ENCODE measurements at regions not wholly inside any gene's neighbourhood (a gene's known extent, or its start where the extent isn't known, plus 50 kb on each side); places are given as distances from the start of the nearest gene placed in this dataset.

DNA sequence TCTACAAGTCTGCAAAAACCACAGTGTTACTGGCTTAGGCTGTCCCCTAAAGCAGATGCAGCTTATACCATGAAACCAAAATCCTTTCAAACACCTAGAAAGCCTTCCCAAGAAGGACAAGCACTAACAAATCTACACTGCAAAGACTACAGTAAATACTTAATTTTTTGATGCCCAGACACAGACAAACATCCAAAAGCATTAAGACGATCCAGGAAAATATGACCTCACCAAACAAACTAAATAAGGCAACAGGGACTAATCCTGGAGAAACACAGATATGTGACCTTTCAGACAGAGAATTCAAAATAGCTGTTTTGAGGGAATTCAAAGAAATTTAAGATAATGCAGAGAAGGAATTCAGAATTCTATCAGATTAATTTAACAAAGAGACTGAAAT is 423.5 kb downstream of the COL12A1 start (continued):
- TF ChIP-seq, protein P1, sequence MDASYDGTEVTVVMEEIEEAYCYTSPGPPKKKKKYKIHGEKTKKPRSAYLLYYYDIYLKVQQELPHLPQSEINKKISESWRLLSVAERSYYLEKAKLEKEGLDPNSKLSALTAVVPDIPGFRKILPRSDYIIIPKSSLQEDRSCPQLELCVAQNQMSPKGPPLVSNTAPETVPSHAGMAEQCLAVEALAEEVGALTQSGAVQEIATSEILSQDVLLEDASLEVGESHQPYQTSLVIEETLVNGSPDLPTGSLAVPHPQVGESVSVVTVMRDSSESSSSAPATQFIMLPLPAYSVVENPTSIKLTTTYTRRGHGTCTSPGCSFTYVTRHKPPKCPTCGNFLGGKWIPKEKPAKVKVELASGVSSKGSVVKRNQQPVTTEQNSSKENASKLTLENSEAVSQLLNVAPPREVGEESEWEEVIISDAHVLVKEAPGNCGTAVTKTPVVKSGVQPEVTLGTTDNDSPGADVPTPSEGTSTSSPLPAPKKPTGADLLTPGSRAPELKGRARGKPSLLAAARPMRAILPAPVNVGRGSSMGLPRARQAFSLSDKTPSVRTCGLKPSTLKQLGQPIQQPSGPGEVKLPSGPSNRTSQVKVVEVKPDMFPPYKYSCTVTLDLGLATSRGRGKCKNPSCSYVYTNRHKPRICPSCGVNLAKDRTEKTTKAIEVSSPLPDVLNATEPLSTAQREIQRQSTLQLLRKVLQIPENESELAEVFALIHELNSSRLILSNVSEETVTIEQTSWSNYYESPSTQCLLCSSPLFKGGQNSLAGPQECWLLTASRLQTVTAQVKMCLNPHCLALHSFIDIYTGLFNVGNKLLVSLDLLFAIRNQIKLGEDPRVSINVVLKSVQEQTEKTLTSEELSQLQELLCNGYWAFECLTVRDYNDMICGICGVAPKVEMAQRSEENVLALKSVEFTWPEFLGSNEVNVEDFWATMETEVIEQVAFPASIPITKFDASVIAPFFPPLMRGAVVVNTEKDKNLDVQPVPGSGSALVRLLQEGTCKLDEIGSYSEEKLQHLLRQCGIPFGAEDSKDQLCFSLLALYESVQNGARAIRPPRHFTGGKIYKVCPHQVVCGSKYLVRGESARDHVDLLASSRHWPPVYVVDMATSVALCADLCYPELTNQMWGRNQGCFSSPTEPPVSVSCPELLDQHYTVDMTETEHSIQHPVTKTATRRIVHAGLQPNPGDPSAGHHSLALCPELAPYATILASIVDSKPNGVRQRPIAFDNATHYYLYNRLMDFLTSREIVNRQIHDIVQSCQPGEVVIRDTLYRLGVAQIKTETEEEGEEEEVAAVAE (CRISPR knock-in tag; IDR thresholded peaks at IDR 0.05; ENCODE audit: borderline replicate concordance): no peak
- TF ChIP-seq HIVEP1 (CRISPR knock-in tag; IDR thresholded peaks at IDR 0.05) (no peak), ZNF337 (CRISPR knock-in tag; IDR thresholded peaks at IDR 0.05; ENCODE audit: borderline replicate concordance, low read depth) (no peak)

DNA sequence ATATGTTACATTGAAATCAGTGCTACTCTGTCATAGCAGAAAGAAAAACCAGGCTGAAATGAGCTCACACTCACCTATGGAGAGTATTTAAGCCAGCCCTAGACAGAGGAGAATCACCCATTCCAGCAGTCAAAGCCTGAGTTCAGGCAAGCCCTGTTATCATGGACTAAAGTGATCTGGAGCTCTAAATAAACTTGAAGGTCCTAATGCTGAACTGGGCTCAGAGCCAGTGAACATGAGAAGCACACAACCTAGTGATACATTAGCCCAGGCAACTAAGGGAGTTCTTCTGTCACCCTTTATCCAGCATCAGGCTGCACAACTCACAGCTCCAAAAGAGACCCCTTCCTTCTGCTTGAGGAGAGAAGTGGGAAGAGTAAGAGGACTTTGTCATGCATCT is 425.0 kb downstream of the COL12A1 start:
- Histone ChIP-seq H3K4me1 (ENCODE audit: insufficient read depth, low read length) (no peaks in the 10 kb centered on the region), H4K20me1 (ENCODE audit: insufficient read depth, low read length) (no peaks in the 10 kb centered on the region), H3K4me3 (replicated peaks in 1 of 3; ENCODE audit: insufficient read depth in 1 of 3, low read depth in 2 of 3, low read length in 3 of 3) (no peak overlapping the region), H3K27me3 (ENCODE audit: control insufficient read depth in 1 of 2, insufficient read depth in 2 of 2, low read length in 2 of 2) (no peaks in the 10 kb centered on the region; a peak in 1 of 5 replicates), H3K79me2 (ENCODE audit: insufficient read depth, low read length) (no peaks in the 10 kb centered on the region), H3K36me3 (replicated peaks in 1 of 2; ENCODE audit: control insufficient read depth in 1 of 2, insufficient read depth in 2 of 2, low read length in 2 of 2) (no peaks in the 10 kb centered on the region), H2AFZ (ENCODE audit: low read length) (no peak overlapping the region), H3K9ac (ENCODE audit: insufficient read depth, low read depth, low read length) (no peak overlapping the region), H3K4me2 (ENCODE audit: low read depth, low read length) (no peak overlapping the region), H3K27ac (ENCODE audit: extremely low read length, insufficient read depth, low read length) (no peak overlapping the region), H3K9me3 (ENCODE audit: low read length) (no peaks in the 10 kb centered on the region)
- POLR2A ChIA-PET: no interaction called here
- no peak for DNase-seq (ENCODE audit: low spot score)
- intact Hi-C loops (cut with micrococcal nuclease; ENCODE audit: unreplicated experiment): no loop called here
- FAIRE-seq: no peak
- in situ Hi-C loops (cut with HindIII; ENCODE audit: extremely low pct_ligation_motif_present, low pct_unique_long_range_greater_than_20kb): no loop called here
- no TSS peak for BruUV-seq (replicated peaks)
- no peak for ATAC-seq
- CTCF ChIA-PET (ENCODE audit: low intra/inter-chr PET ratio, low total read pairs): no interaction called here
- no peak for TF ChIP-seq GATAD1 (CRISPR knock-in tag; IDR thresholded peaks at IDR 0.05)
- TF ChIP-seq ZNF543 (CRISPR knock-in tag; IDR thresholded peaks at IDR 0.05): no peak
- TF ChIP-seq, protein P2, sequence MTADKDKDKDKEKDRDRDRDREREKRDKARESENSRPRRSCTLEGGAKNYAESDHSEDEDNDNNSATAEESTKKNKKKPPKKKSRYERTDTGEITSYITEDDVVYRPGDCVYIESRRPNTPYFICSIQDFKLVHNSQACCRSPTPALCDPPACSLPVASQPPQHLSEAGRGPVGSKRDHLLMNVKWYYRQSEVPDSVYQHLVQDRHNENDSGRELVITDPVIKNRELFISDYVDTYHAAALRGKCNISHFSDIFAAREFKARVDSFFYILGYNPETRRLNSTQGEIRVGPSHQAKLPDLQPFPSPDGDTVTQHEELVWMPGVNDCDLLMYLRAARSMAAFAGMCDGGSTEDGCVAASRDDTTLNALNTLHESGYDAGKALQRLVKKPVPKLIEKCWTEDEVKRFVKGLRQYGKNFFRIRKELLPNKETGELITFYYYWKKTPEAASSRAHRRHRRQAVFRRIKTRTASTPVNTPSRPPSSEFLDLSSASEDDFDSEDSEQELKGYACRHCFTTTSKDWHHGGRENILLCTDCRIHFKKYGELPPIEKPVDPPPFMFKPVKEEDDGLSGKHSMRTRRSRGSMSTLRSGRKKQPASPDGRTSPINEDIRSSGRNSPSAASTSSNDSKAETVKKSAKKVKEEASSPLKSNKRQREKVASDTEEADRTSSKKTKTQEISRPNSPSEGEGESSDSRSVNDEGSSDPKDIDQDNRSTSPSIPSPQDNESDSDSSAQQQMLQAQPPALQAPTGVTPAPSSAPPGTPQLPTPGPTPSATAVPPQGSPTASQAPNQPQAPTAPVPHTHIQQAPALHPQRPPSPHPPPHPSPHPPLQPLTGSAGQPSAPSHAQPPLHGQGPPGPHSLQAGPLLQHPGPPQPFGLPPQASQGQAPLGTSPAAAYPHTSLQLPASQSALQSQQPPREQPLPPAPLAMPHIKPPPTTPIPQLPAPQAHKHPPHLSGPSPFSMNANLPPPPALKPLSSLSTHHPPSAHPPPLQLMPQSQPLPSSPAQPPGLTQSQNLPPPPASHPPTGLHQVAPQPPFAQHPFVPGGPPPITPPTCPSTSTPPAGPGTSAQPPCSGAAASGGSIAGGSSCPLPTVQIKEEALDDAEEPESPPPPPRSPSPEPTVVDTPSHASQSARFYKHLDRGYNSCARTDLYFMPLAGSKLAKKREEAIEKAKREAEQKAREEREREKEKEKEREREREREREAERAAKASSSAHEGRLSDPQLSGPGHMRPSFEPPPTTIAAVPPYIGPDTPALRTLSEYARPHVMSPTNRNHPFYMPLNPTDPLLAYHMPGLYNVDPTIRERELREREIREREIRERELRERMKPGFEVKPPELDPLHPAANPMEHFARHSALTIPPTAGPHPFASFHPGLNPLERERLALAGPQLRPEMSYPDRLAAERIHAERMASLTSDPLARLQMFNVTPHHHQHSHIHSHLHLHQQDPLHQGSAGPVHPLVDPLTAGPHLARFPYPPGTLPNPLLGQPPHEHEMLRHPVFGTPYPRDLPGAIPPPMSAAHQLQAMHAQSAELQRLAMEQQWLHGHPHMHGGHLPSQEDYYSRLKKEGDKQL (CRISPR knock-in tag; IDR thresholded peaks at IDR 0.05; ENCODE audit: low read depth): no peak
- TF ChIP-seq, protein P3, sequence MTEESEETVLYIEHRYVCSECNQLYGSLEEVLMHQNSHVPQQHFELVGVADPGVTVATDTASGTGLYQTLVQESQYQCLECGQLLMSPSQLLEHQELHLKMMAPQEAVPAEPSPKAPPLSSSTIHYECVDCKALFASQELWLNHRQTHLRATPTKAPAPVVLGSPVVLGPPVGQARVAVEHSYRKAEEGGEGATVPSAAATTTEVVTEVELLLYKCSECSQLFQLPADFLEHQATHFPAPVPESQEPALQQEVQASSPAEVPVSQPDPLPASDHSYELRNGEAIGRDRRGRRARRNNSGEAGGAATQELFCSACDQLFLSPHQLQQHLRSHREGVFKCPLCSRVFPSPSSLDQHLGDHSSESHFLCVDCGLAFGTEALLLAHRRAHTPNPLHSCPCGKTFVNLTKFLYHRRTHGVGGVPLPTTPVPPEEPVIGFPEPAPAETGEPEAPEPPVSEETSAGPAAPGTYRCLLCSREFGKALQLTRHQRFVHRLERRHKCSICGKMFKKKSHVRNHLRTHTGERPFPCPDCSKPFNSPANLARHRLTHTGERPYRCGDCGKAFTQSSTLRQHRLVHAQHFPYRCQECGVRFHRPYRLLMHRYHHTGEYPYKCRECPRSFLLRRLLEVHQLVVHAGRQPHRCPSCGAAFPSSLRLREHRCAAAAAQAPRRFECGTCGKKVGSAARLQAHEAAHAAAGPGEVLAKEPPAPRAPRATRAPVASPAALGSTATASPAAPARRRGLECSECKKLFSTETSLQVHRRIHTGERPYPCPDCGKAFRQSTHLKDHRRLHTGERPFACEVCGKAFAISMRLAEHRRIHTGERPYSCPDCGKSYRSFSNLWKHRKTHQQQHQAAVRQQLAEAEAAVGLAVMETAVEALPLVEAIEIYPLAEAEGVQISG (CRISPR knock-in tag; IDR thresholded peaks at IDR 0.05): no peak
- no peak for TF ChIP-seq ZNF232 (CRISPR knock-in tag; IDR thresholded peaks at IDR 0.05; ENCODE audit: borderline replicate concordance)
- TF ChIP-seq, protein P4, sequence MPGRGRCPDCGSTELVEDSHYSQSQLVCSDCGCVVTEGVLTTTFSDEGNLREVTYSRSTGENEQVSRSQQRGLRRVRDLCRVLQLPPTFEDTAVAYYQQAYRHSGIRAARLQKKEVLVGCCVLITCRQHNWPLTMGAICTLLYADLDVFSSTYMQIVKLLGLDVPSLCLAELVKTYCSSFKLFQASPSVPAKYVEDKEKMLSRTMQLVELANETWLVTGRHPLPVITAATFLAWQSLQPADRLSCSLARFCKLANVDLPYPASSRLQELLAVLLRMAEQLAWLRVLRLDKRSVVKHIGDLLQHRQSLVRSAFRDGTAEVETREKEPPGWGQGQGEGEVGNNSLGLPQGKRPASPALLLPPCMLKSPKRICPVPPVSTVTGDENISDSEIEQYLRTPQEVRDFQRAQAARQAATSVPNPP (CRISPR knock-in tag; IDR thresholded peaks at IDR 0.05): no peak
- no peak for TF ChIP-seq TEAD2 (CRISPR knock-in tag; IDR thresholded peaks at IDR 0.05)

All from HepG2 (cell line).